GM12865 (cell line): ENCODE measurements at regions not wholly inside any gene's neighbourhood (a gene's known extent, or its start where the extent isn't known, plus 50 kb on each side); places are given as distances from the start of the nearest gene placed in this dataset.
A peak's percentile ranks its signal among the peaks of the same experiment; 100 is the strongest.

Source experiments
- DNase-seq: peaks from one replicate; pipeline ENCODE4 v3.0.0; 2010; ENCODE audit warnings: low read depth
- H3K4me3 ChIP-seq: 2 replicates; pipeline ENCODE4 v1.5.1; 2011; ENCODE audit warnings: mild to moderate bottlenecking, low read depth, low read length, control low read depth
- TF ChIP-seq, protein P1 (sequence below): IDR thresholded peaks from 2 replicates; pipeline ENCODE4 v1.5.1; 2011; ENCODE audit warnings: low read length, control low read depth, low read depth, inconsistent platforms; ENCODE audit not compliant: insufficient read depth; ENCODE audit errors: missing control alignments

DNA sequence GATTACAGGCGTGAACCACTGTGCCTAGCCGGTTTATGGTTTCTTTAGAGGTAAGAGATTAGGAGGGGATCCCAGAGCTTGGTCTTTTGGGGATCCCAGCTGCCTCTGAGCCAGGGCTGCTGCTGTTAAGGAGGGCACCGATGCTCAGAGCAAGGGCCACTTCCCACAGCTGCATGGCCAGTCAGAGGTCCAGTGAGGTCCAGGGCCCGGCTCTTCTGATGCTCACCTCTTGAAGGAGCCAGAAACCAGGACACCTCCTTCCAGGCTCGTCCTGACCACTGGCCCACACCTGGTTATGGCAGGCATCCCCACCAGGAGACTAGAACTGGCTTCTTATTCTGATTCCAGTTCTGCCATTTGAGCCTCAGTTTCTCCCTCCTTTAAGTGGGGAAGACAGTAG lies 149.0 kb downstream of the TEX29 start:
- no peak for DNase-seq
- TF ChIP-seq, protein P1, sequence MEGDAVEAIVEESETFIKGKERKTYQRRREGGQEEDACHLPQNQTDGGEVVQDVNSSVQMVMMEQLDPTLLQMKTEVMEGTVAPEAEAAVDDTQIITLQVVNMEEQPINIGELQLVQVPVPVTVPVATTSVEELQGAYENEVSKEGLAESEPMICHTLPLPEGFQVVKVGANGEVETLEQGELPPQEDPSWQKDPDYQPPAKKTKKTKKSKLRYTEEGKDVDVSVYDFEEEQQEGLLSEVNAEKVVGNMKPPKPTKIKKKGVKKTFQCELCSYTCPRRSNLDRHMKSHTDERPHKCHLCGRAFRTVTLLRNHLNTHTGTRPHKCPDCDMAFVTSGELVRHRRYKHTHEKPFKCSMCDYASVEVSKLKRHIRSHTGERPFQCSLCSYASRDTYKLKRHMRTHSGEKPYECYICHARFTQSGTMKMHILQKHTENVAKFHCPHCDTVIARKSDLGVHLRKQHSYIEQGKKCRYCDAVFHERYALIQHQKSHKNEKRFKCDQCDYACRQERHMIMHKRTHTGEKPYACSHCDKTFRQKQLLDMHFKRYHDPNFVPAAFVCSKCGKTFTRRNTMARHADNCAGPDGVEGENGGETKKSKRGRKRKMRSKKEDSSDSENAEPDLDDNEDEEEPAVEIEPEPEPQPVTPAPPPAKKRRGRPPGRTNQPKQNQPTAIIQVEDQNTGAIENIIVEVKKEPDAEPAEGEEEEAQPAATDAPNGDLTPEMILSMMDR = no peak
- H3K4me3 ChIP-seq = no peak overlapping the region

DNA sequence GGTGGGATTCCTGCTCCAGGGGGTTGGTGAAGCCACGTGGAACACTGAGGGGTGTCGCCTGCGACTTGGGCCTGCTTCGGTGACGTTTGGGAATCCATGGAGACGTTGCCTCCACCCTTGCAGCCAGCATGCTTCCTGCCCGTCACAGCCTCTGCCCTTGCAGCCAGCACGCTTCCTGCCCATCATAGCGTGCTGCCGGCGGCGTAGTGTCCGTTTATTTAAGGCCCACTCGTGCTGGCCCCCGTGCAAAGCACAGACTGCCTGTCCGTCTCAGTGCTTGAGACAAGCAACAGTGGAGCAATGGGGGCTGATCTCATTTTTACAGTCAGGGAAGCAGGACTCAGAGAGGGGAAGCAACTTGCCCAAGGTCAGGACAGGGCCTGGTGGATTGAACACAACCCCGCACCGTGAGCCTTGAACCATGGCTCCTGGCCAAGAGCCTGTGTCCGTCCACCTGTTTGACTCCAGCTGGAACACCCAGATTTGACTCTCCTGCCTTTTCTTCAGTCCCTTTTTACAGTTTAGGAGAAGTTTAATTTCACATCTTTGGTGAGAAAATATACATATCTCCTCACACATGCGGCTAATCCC lies 149.6 kb downstream of the TEX29 start:
- TF ChIP-seq, protein P1 = no peak
- no peak for DNase-seq
- no peak overlapping the region for H3K4me3 ChIP-seq

DNA sequence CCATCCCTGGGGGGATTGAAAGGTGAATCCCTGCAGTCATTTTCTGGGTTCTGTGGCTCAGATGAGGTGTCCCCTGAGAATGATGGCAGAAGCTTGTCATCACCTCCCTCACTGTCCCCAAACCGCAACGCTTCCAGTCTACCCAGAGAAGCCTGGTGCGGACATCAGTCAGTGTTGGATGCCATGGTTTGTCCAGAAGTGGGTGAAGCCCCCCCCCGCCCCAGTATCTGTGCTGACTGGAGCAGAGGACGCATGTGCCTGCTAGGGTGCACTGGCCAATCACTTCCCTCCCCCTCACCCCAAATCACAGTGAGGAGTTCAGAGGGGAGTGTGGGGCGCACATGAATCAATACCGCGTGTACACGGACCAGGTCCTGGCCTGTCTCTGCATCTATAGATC lies 150.5 kb downstream of the TEX29 start:
- TF ChIP-seq, protein P1 = no peak
- no peak overlapping the region for H3K4me3 ChIP-seq
- no peak for DNase-seq

DNA sequence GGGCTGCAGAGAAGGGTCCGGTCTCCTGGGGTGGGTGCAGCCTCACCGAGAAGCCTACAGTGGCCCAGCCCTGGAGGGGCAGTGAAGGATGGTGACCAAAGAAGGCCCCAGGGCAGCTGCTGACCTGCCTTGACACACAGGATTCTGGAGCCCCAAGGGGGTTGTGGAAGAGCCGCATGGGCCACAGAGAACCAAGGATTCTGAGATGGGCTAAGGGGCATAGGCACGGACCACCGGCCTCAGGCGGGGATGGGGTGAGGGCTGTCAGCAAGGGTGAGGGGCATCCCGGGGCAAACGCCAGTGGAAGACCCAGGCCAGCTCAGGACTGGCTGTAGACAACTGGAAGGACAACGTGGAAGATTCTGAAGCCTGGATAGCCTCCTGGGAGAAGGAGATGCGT lies 151.6 kb downstream of the TEX29 start:
- DNase-seq = no peak
- H3K4me3 ChIP-seq = no peak overlapping the region
- TF ChIP-seq, protein P1 = no peak

DNA sequence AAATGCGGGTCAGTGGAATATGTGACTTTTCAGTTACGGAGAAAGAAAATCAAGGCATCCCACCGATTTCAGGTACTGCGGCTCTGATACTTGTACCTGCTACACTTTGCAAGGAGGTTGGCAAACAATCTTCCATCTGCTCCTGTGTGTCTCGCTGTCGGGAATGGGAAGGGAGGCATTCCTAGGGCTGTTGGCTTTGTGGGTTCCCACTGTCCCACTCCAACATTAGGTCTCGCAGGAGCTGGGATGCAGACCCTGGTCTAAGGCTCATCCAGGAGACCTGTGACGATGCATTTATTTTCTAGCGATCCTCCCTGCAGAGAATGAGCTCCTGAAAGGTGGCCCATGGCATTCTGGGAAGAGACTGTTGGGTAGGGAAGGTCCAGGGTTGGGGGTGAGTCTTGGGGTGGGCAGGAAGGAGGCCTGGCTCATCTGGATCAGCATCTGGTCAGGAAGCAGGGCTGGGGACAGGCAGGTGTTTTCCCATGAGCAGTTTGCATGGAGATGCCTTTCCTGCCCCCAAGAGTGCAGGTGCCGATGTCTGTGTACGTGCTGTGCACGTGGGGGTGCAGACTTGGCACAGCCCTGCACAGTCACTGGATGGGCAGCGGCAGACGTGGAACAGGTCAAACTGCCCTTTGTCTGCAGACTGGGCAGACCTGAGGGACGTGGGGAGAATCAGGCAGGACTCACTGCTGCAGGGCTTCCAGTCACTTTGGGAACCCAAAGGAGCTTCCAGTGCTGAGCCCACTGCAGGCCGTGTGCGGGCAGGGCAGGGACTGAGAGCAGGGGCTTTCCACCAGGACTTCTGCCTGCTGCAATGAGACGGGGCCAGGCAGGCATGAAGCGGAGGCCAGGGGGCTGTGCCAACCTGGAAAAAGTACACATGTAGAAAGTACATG lies 152.4 kb downstream of the TEX29 start:
- TF ChIP-seq, protein P1 = no peak
- no peak overlapping the region for H3K4me3 ChIP-seq
- no peak for DNase-seq

DNA sequence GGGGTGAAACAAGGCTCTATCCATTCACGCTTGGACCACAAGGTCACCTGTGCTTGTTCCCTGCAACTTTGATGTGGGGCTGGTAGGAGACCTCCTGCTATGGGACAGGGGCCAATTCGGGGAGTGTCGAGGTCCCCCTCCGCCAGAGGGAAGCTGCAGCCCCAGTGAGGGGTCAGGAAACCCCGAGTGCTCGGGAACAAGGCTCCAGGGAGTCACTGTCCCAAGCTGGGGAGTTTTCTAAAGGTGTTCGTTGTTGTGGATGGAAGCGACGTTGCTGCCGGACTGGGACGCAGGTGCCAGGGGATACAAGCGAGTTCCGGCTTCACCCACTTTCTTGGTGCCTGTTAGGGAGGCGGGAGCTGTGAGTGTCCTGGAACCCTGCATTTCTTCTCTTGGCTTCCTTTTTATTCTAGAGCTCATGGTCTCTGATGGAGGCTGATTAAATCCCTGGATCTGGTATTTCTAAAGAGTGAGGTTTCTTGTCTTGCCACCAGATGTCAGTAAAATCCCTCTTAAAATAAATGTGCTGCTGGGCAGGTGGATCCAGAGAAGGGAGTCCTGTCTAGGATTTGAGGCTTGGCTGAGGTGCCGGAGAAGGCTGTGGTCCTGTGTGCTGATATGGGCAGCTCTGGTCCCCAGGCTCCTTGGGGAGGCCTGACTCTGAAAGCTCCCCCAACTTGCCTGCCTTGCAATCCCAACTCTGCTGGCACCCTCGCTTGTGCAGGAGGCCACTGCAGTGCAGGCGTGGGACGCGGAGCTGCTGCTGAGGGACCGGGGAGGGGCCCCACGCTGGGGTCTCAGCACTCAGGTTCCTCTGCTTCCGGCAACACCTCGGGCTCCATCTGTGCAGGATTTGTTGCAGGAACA lies 153.9 kb downstream of the TEX29 start:
- TF ChIP-seq, protein P1 = peak; percentile 38
- peak; percentile 38 for DNase-seq
- no peak overlapping the region for H3K4me3 ChIP-seq
